ENCODE measurements at regions not wholly inside any gene's neighbourhood (a gene's known extent, or its start where the extent isn't known, plus 50 kb on each side); places are given as distances from the start of the nearest gene placed in this dataset.

DNA sequence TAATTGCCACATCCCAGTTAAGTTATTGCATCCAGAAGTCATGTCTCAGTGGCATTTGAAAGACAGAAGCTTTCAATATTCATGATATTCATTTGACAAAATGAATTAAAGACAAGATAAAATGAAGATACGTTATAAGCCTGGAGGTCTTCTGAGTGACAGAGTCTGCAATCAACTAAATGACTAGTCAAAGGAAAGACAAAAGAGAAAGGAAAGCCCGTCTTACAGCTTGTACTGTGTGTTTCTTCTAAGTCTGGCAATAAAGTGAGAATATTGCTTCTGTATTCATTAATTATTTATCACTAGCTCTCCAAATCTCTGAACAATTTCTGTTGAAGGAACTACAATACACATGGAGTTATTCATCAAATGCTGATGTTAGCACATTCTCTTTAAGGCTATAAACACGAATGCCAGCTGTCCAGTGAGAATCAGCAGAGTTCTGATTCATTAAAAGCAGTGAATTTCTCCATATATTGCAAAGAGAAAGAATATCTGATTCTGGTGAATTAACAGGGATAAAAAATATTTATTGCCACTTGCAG lies 70.7 kb downstream of the ATXN7L3B start:
- POLR2A ChIA-PET, result interaction anchor here (0.6 kb wide), 1 partner anchor 201 kb away, joined by 3 read pairs; no protein-coding TSS in a partner anchor
- in situ Hi-C loops (cut with MboI), result no loop called here

More for the DNA sequence above, 70.7 kb downstream of the ATXN7L3B start:
- WGBS (ENCODE audit: insufficient coverage, insufficient replicate concordance, low lambda C conversion rate, missing lambda C conversion rate), result 10% methylated on average over 3 of the region's 3 CpGs
- Histone ChIP-seq H3K27ac (ENCODE audit: control insufficient read depth, insufficient read depth) (no peak overlapping the region), H2AFZ (ENCODE audit: control insufficient read depth, low read depth, low read length) (no peak overlapping the region), H3K9me3 (replicated peaks; ENCODE audit: control insufficient read depth, insufficient read depth, low read length) (no peaks in the 10 kb centered on the region), H3K36me3 (ENCODE audit: control insufficient read depth in 2 of 2, insufficient read depth in 2 of 2, low read length in 1 of 2) (no peaks in the 10 kb centered on the region), H3K4me2 (ENCODE audit: control insufficient read depth, insufficient read depth) (no peak overlapping the region), H3K4me1 (ENCODE audit: control insufficient read depth, insufficient read depth, low read length) (no peaks in the 10 kb centered on the region), H3K27me3 (replicated peaks in 1 of 2; ENCODE audit: control insufficient read depth in 2 of 2, insufficient read depth in 2 of 2, low read length in 1 of 2) (no peaks in the 10 kb centered on the region), H4K20me1 (ENCODE audit: control insufficient read depth, insufficient read depth) (no peaks in the 10 kb centered on the region), H3K4me3 (no peak overlapping the region), H3K79me2 (ENCODE audit: control insufficient read depth, insufficient read depth, low read length) (no peaks in the 10 kb centered on the region), H3K9ac (ENCODE audit: control insufficient read depth, insufficient read depth, low read length) (no peak overlapping the region)
- SMC1A ChIA-PET (ENCODE audit: uncharacterized antibody, unreplicated experiment), result no interaction called here
- ATAC-seq (no peak), DNase-seq (ENCODE audit: low read depth, low spot score) (no peak), FAIRE-seq (no peak)
- TF ChIP-seq JUND (IDR thresholded peaks at IDR 0.05; ENCODE audit: low read depth, low read length), result no peak
- TF ChIP-seq, protein P1, sequence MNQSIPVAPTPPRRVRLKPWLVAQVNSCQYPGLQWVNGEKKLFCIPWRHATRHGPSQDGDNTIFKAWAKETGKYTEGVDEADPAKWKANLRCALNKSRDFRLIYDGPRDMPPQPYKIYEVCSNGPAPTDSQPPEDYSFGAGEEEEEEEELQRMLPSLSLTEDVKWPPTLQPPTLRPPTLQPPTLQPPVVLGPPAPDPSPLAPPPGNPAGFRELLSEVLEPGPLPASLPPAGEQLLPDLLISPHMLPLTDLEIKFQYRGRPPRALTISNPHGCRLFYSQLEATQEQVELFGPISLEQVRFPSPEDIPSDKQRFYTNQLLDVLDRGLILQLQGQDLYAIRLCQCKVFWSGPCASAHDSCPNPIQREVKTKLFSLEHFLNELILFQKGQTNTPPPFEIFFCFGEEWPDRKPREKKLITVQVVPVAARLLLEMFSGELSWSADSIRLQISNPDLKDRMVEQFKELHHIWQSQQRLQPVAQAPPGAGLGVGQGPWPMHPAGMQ (IDR thresholded peaks at IDR 0.05; ENCODE audit: borderline replicate concordance), result no peak
- TF ChIP-seq, protein P2, sequence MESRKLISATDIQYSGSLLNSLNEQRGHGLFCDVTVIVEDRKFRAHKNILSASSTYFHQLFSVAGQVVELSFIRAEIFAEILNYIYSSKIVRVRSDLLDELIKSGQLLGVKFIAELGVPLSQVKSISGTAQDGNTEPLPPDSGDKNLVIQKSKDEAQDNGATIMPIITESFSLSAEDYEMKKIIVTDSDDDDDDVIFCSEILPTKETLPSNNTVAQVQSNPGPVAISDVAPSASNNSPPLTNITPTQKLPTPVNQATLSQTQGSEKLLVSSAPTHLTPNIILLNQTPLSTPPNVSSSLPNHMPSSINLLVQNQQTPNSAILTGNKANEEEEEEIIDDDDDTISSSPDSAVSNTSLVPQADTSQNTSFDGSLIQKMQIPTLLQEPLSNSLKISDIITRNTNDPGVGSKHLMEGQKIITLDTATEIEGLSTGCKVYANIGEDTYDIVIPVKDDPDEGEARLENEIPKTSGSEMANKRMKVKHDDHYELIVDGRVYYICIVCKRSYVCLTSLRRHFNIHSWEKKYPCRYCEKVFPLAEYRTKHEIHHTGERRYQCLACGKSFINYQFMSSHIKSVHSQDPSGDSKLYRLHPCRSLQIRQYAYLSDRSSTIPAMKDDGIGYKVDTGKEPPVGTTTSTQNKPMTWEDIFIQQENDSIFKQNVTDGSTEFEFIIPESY (IDR thresholded peaks at IDR 0.05), result no peak
- TF ChIP-seq, protein P3, sequence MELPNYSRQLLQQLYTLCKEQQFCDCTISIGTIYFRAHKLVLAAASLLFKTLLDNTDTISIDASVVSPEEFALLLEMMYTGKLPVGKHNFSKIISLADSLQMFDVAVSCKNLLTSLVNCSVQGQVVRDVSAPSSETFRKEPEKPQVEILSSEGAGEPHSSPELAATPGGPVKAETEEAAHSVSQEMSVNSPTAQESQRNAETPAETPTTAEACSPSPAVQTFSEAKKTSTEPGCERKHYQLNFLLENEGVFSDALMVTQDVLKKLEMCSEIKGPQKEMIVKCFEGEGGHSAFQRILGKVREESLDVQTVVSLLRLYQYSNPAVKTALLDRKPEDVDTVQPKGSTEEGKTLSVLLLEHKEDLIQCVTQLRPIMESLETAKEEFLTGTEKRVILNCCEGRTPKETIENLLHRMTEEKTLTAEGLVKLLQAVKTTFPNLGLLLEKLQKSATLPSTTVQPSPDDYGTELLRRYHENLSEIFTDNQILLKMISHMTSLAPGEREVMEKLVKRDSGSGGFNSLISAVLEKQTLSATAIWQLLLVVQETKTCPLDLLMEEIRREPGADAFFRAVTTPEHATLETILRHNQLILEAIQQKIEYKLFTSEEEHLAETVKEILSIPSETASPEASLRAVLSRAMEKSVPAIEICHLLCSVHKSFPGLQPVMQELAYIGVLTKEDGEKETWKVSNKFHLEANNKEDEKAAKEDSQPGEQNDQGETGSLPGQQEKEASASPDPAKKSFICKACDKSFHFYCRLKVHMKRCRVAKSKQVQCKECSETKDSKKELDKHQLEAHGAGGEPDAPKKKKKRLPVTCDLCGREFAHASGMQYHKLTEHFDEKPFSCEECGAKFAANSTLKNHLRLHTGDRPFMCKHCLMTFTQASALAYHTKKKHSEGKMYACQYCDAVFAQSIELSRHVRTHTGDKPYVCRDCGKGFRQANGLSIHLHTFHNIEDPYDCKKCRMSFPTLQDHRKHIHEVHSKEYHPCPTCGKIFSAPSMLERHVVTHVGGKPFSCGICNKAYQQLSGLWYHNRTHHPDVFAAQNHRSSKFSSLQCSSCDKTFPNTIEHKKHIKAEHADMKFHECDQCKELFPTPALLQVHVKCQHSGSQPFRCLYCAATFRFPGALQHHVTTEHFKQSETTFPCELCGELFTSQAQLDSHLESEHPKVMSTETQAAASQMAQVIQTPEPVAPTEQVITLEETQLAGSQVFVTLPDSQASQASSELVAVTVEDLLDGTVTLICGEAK (IDR thresholded peaks at IDR 0.05; ENCODE audit: borderline replicate concordance), result no peak
- TF ChIP-seq, protein P4, sequence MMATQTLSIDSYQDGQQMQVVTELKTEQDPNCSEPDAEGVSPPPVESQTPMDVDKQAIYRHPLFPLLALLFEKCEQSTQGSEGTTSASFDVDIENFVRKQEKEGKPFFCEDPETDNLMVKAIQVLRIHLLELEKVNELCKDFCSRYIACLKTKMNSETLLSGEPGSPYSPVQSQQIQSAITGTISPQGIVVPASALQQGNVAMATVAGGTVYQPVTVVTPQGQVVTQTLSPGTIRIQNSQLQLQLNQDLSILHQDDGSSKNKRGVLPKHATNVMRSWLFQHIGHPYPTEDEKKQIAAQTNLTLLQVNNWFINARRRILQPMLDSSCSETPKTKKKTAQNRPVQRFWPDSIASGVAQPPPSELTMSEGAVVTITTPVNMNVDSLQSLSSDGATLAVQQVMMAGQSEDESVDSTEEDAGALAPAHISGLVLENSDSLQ (IDR thresholded peaks at IDR 0.05), result no peak
- no TSS peak for BruUV-seq (replicated peaks)
- CTCF ChIA-PET, result no interaction called here
- intact Hi-C loops (cut with micrococcal nuclease; ENCODE audit: unreplicated experiment), result no loop called here
- RAD21 ChIA-PET (ENCODE audit: unreplicated experiment), result no interaction called here
